ENCODE measurements at regions not wholly inside any gene's neighbourhood (a gene's known extent, or its start where the extent isn't known, plus 50 kb on each side); places are given as distances from the start of the nearest gene placed in this dataset.
"Not testable (repeated sequence)": the region's sequence is repeated elsewhere in the genome, so short reads cannot be mapped to it uniquely, and the experiment has no call there.

GRCh38 chr9:78431039-78431438, 134.1 kb downstream of the PSAT1 start:
- TF ChIP-seq POLR2A, CTCF, EP300 (IDR thresholded peaks at IDR 0.05): not testable (repeated sequence)
